CD14-positive monocyte (primary cell): ENCODE measurements at regions not wholly inside any gene's neighbourhood (a gene's known extent, or its start where the extent isn't known, plus 50 kb on each side); places are given as distances from the start of the nearest gene placed in this dataset.

Source experiments
- DNase-seq, 3 donors: peaks; one replicate each; pipeline ENCODE4 v3.0.0-alpha.2; 2011 to 2022
- H2AFZ ChIP-seq: 2 replicates; pipeline ENCODE4 v1.6.0; 2012; ENCODE audit warnings: mild to moderate bottlenecking, low read depth, low read length, inconsistent platforms; ENCODE audit not compliant: insufficient read depth, poor library complexity, severe bottlenecking
- H3K27ac ChIP-seq, 2 donors: 1 replicate in 1 of 2; 2 replicates in 1 of 2; pipeline ENCODE4 v1.5.1; 2012 to 2013; ENCODE audit warnings: low read length in 2 of 2, control low read depth in 1 of 2, inconsistent platforms in 1 of 2, low read depth in 1 of 2, mild to moderate bottlenecking in 1 of 2
- H3K27me3 ChIP-seq, 2 donors: one replicate each; pipeline versions ENCODE4 v1.6.0 to v1.6.1; 2011 to 2013; ENCODE audit warnings: low read length in 2 of 2; ENCODE audit not compliant: control insufficient read depth in 2 of 2, insufficient read depth in 2 of 2
- H3K36me3 ChIP-seq, 2 donors: replicated peaks in 1 of 2; 1 replicate in 1 of 2; 2 replicates in 1 of 2; pipeline versions ENCODE4 v1.5.1 to v1.6.1; 2012 to 2013; ENCODE audit warnings: low read length in 2 of 2, control low read depth in 1 of 2, inconsistent platforms in 1 of 2, mild to moderate bottlenecking in 1 of 2; ENCODE audit not compliant: insufficient read depth in 2 of 2, control insufficient read depth in 1 of 2
- H3K4me1 ChIP-seq, 2 donors: 1 replicate in 1 of 2; 2 replicates in 1 of 2; pipeline versions ENCODE4 v1.5.1 to v1.6.1; 2012 to 2013; ENCODE audit warnings: low read length in 2 of 2, control low read depth in 1 of 2, inconsistent platforms in 1 of 2, mild to moderate bottlenecking in 1 of 2, moderate library complexity in 1 of 2; ENCODE audit not compliant: insufficient read depth in 2 of 2, control insufficient read depth in 1 of 2
- H3K4me2 ChIP-seq: replicated peaks from 2 replicates; pipeline ENCODE3; 2012; ENCODE audit warnings: low read length, moderate library complexity, mild to moderate bottlenecking; ENCODE audit not compliant: poor library complexity, severe bottlenecking; ENCODE audit errors: extremely low read depth
- H3K4me3 ChIP-seq, 3 experiments: fragments of 200-600 bp in 1 of 3; sonication (generic) in 1 of 3; replicated peaks in 1 of 3; 1 replicate in 2 of 3; 2 replicates in 1 of 3; pipeline ENCODE4 v1.5.1; 2011 to 2013; ENCODE audit warnings: low read length in 3 of 3, mild to moderate bottlenecking in 3 of 3, control low read depth in 2 of 3, low read depth in 2 of 3, inconsistent platforms in 1 of 3, moderate library complexity in 1 of 3
- H3K79me2 ChIP-seq: 2 replicates; pipeline ENCODE4 v1.6.0; 2012; ENCODE audit warnings: mild to moderate bottlenecking, control low read depth, inconsistent platforms, low read length, moderate library complexity; ENCODE audit not compliant: insufficient read depth
- H3K9ac ChIP-seq: 2 replicates; pipeline ENCODE4 v1.6.0; 2017; ENCODE audit warnings: low read length, mild to moderate bottlenecking; ENCODE audit not compliant: insufficient read depth, poor library complexity, severe bottlenecking
- H3K9me3 ChIP-seq, 2 donors: replicated peaks in 1 of 2; 1 replicate in 1 of 2; 2 replicates in 1 of 2; pipeline versions ENCODE4 v1.5.1 to v1.6.1; 2012 to 2013; ENCODE audit warnings: low read length in 2 of 2, control low read depth in 1 of 2; ENCODE audit not compliant: control insufficient read depth in 1 of 2, insufficient read depth in 1 of 2
- H4K20me1 ChIP-seq: 2 replicates; pipeline ENCODE4 v1.6.0; 2012; ENCODE audit warnings: mild to moderate bottlenecking, low read length, control low read depth, moderate library complexity; ENCODE audit not compliant: insufficient read depth
- H3K27ac Mint-ChIP-seq, 7 donors: one replicate each; pipeline ENCODE4 v1.8.0; 2020; ENCODE audit warnings: mild to moderate bottlenecking in 7 of 7, mixed read lengths in 7 of 7, moderate library complexity in 6 of 7, inconsistent platforms in 2 of 7
- H3K27me3 Mint-ChIP-seq, 3 donors: one replicate each; pipeline ENCODE4 v1.8.0; 2021 to 2022; ENCODE audit warnings: low read depth in 3 of 3, mild to moderate bottlenecking in 3 of 3, mixed read lengths in 3 of 3, moderate library complexity in 3 of 3, inconsistent platforms in 1 of 3
- H3K36me3 Mint-ChIP-seq, 2 donors: one replicate each; pipeline ENCODE4 v1.8.0; 2020; ENCODE audit warnings: mixed read lengths in 2 of 2, inconsistent platforms in 1 of 2, mild to moderate bottlenecking in 1 of 2
- H3K4me1 Mint-ChIP-seq: one replicate; pipeline ENCODE4 v1.8.0; 2020; ENCODE audit warnings: mild to moderate bottlenecking, mixed read lengths
- H3K4me3 Mint-ChIP-seq, 2 donors: one replicate each; pipeline ENCODE4 v1.8.0; 2020; ENCODE audit warnings: mild to moderate bottlenecking in 2 of 2, mixed read lengths in 2 of 2, moderate library complexity in 1 of 2
- H3K9me3 Mint-ChIP-seq, 7 donors: one replicate each; pipeline ENCODE4 v1.8.0; 2020 to 2022; ENCODE audit warnings: mixed read lengths in 7 of 7, mild to moderate bottlenecking in 6 of 7, moderate library complexity in 6 of 7, inconsistent platforms in 2 of 7
- WGBS: methylation state at CpG from one replicate; pipeline ENCODE4 v1.1.5; 2013; ENCODE audit warnings: missing lambda C conversion rate; ENCODE audit not compliant: insufficient coverage; 5-methylcytosine and 5-hydroxymethylcytosine counted together
- intact Hi-C, 2 donors: fragments of 100-400 bp; cut with micrococcal nuclease; formaldehyde crosslinking; loops; one replicate each; pipeline versions ENCODE4 v1.15.0 to v1.15.1; 2023
- TF ChIP-seq, protein P1 (sequence below): fragments of 200-600 bp; IDR thresholded peaks from one replicate; pipeline ENCODE4 v1.8.0; 2022; ENCODE audit warnings: antibody characterized with exemption, mild to moderate bottlenecking

DNA sequence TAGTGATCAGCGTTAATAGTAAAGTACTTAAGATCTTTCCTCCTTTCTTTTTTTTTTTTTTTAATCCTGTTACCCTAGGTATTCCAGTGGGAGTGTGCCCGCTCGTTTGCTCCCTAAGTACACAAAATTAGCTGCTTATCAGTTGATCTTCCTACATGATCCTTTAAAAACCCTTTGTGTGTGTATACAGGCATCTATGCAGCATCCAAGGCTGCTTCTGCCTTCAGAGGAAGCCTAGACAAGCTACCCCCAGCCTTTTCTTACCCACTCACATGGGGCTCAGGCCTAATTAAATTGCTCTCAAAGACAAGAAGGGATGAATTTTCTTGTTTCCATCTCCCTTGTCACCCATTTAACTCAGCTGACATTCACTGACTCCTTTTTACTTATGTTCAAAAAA, 343.4 kb upstream of the LMO3 start:
- H3K79me2 ChIP-seq, result no peaks in the 10 kb centered on the region
- TF ChIP-seq, protein P1, sequence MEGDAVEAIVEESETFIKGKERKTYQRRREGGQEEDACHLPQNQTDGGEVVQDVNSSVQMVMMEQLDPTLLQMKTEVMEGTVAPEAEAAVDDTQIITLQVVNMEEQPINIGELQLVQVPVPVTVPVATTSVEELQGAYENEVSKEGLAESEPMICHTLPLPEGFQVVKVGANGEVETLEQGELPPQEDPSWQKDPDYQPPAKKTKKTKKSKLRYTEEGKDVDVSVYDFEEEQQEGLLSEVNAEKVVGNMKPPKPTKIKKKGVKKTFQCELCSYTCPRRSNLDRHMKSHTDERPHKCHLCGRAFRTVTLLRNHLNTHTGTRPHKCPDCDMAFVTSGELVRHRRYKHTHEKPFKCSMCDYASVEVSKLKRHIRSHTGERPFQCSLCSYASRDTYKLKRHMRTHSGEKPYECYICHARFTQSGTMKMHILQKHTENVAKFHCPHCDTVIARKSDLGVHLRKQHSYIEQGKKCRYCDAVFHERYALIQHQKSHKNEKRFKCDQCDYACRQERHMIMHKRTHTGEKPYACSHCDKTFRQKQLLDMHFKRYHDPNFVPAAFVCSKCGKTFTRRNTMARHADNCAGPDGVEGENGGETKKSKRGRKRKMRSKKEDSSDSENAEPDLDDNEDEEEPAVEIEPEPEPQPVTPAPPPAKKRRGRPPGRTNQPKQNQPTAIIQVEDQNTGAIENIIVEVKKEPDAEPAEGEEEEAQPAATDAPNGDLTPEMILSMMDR, result no peak
- DNase-seq, result no peak
- no peaks in the 10 kb centered on the region for H3K36me3 Mint-ChIP-seq
- H3K27ac ChIP-seq, result no peak overlapping the region
- peaks cover 0 to 3% (median 0%) of the 10 kb centered on the region in 3 donors for H3K27me3 Mint-ChIP-seq
- H2AFZ ChIP-seq, result no peak overlapping the region
- no peaks in the 10 kb centered on the region for H3K4me1 ChIP-seq
- no peaks in the 10 kb centered on the region for H3K9me3 ChIP-seq
- intact Hi-C loops, result no loop called here
- no peaks in the 10 kb centered on the region for H4K20me1 ChIP-seq
- no peaks in the 10 kb centered on the region for H3K4me1 Mint-ChIP-seq
- no peak overlapping the region for H3K4me3 Mint-ChIP-seq
- no CpG with 5 or more reads among the region's 3 CpGs for WGBS
- H3K4me3 ChIP-seq, result no peak overlapping the region
- H3K9ac ChIP-seq, result no peak overlapping the region
- H3K9me3 Mint-ChIP-seq, result peaks cover 0 to 4% (median 3%) of the 10 kb centered on the region in 7 donors
- no peak overlapping the region for H3K4me2 ChIP-seq
- no peak overlapping the region for H3K27ac Mint-ChIP-seq
- no peaks in the 10 kb centered on the region for H3K36me3 ChIP-seq
- H3K27me3 ChIP-seq, result no peaks in the 10 kb centered on the region

DNA sequence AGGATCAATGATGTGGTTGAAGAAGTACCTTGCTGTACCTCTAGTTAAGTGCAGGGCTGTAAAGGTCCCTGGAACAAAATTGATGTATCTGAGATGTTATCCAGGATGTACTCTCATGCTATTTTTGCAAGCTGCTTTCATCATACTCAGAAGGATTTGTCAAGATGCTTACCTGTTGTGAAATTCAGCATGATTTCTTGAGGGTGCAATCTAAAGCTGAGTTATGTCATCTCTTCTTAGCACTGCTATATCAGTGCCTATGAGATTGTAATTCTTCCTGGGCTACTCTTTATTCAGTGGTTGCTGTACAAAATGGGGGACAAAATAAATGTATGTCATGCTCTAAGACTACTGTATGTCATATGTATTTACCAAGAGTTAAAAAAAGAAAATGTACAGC, 340.7 kb upstream of the LMO3 start:
- Histone ChIP-seq H3K36me3 (no peaks in the 10 kb centered on the region), H2AFZ (no peak overlapping the region), H3K27me3 (no peaks in the 10 kb centered on the region), H3K9me3 (no peaks in the 10 kb centered on the region), H3K9ac (no peak overlapping the region), H3K4me3 (no peak overlapping the region), H4K20me1 (no peaks in the 10 kb centered on the region), H3K4me1 (no peaks in the 10 kb centered on the region), H3K4me2 (no peak overlapping the region), H3K79me2 (no peaks in the 10 kb centered on the region), H3K27ac (no peak overlapping the region)
- no peak overlapping the region for H3K27ac Mint-ChIP-seq
- no peaks in the 10 kb centered on the region for H3K36me3 Mint-ChIP-seq
- no peak for DNase-seq
- TF ChIP-seq, protein P1, result no peak
- H3K9me3 Mint-ChIP-seq, result peaks cover 0 to 3% (median 0%) of the 10 kb centered on the region in 7 donors
- intact Hi-C loops, result no loop called here
- no peak overlapping the region for H3K4me3 Mint-ChIP-seq
- H3K4me1 Mint-ChIP-seq, result no peaks in the 10 kb centered on the region
- peaks cover 0 to 4% (median 0%) of the 10 kb centered on the region in 3 donors for H3K27me3 Mint-ChIP-seq
